ENCODE measurements at regions not wholly inside any gene's neighbourhood (a gene's known extent, or its start where the extent isn't known, plus 50 kb on each side); places are given as distances from the start of the nearest gene placed in this dataset.

DNA sequence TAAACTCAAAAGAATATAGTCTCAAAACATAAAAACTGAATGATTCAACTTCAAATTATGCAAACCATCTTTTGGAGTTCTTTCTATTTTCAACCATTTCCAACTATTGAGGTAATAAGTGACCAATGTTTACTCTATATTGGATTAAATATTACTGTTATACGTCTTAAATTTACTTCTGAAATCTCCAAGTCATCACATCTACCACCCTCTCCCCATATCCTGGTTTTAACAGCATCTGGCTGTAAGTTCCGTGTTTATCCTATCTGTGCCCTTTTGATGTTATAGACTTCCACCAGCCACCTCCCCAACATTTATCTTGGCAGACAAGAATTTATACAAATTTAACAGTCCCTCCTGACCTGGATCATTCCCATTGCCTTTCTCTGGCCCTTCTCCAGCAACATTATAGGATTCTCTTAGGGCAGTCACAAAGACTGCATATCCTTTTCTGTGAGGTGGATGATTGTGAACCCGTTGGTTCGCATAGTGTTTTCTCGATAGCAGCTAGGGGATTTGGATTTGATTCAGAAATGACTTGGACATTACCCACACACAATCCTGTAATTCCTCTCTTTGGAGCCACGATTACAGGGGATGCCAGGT lies 313.4 kb upstream of the FMN2 start:
- Histone ChIP-seq H3K9me3 (ENCODE audit: insufficient read depth, low read depth) (0 out of 2 replicates have a peak, but pooled peaks cover 4% of the 10 kb centered on the region), H3K4me1 (replicated peaks; ENCODE audit: insufficient read depth) (no peaks in the 10 kb centered on the region), H3K9me2 (ENCODE audit: insufficient read depth) (no peaks in the 10 kb centered on the region), H3K4me3 (no peak overlapping the region), H3K27ac (no peak overlapping the region), H3F3A (ENCODE audit: insufficient read depth, low read depth) (no peaks in the 10 kb centered on the region), H3K36me3 (ENCODE audit: low read depth) (no peaks in the 10 kb centered on the region), H3K79me2 (ENCODE audit: low read depth) (no peaks in the 10 kb centered on the region), H2AFZ (no peak overlapping the region), H3K27me3 (ENCODE audit: insufficient read depth, low read depth) (no peaks in the 10 kb centered on the region), H3K4me2 (no peak overlapping the region), H4K20me1 (ENCODE audit: insufficient read depth) (no peaks in the 10 kb centered on the region)
- CTCF ChIA-PET = no interaction called here
- intact Hi-C loops (cut with micrococcal nuclease; ENCODE audit: unreplicated experiment) = no loop called here
- POLR2A ChIA-PET (ENCODE audit: unreplicated experiment) = no interaction called here
- DNase-seq = no peak
- no TSS peak for BruUV-seq (replicated peaks)
- TF ChIP-seq, protein P1, sequence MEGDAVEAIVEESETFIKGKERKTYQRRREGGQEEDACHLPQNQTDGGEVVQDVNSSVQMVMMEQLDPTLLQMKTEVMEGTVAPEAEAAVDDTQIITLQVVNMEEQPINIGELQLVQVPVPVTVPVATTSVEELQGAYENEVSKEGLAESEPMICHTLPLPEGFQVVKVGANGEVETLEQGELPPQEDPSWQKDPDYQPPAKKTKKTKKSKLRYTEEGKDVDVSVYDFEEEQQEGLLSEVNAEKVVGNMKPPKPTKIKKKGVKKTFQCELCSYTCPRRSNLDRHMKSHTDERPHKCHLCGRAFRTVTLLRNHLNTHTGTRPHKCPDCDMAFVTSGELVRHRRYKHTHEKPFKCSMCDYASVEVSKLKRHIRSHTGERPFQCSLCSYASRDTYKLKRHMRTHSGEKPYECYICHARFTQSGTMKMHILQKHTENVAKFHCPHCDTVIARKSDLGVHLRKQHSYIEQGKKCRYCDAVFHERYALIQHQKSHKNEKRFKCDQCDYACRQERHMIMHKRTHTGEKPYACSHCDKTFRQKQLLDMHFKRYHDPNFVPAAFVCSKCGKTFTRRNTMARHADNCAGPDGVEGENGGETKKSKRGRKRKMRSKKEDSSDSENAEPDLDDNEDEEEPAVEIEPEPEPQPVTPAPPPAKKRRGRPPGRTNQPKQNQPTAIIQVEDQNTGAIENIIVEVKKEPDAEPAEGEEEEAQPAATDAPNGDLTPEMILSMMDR (conservative IDR thresholded peaks at IDR 0.05) = no peak
- no peak for TF ChIP-seq EZH2 (IDR thresholded peaks at IDR 0.05; ENCODE audit: low read depth)

DNA sequence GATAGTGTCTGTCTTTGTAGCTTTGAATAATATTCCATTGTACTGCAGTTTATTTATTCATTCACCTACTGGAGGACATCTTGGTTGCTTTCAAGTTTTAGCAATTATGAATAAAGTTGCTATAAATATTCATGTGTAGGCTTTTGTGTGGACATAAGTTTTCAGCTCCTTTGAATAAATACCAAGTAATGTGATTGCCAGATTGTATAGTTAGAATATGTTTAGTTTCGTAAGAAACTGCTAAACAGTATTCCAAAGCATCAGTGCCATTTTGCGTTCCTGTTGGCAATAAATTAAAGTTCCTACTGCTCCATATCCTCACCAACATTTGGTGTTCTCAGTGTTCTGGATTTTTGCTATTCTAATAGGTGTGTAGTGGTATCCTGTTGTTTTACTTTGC lies 311.7 kb upstream of the FMN2 start:
- intact Hi-C loops (cut with micrococcal nuclease; ENCODE audit: unreplicated experiment) = no loop called here
- H3F3A ChIP-seq (ENCODE audit: insufficient read depth, low read depth) = no peaks in the 10 kb centered on the region
- CTCF ChIA-PET = no interaction called here
- no TSS peak for BruUV-seq (replicated peaks)
- no peak for DNase-seq
- no peaks in the 10 kb centered on the region for H3K79me2 ChIP-seq (ENCODE audit: low read depth)
- H3K27me3 ChIP-seq (ENCODE audit: insufficient read depth, low read depth) = no peaks in the 10 kb centered on the region
- TF ChIP-seq EZH2 (IDR thresholded peaks at IDR 0.05; ENCODE audit: low read depth) = no peak
- TF ChIP-seq, protein P1 (conservative IDR thresholded peaks at IDR 0.05) = no peak
- POLR2A ChIA-PET (ENCODE audit: unreplicated experiment) = no interaction called here
- H3K27ac ChIP-seq = no peak overlapping the region
- H3K4me3 ChIP-seq = no peak overlapping the region
- H3K36me3 ChIP-seq (ENCODE audit: low read depth) = no peaks in the 10 kb centered on the region
- H2AFZ ChIP-seq = no peak overlapping the region
- 0 out of 2 replicates have a peak, but pooled peaks cover 4% of the 10 kb centered on the region for H3K9me3 ChIP-seq (ENCODE audit: insufficient read depth, low read depth)
- H3K9me2 ChIP-seq (ENCODE audit: insufficient read depth) = no peaks in the 10 kb centered on the region
- no peaks in the 10 kb centered on the region for H3K4me1 ChIP-seq (replicated peaks; ENCODE audit: insufficient read depth)
- no peak overlapping the region for H3K4me2 ChIP-seq
- H4K20me1 ChIP-seq (ENCODE audit: insufficient read depth) = no peaks in the 10 kb centered on the region

DNA sequence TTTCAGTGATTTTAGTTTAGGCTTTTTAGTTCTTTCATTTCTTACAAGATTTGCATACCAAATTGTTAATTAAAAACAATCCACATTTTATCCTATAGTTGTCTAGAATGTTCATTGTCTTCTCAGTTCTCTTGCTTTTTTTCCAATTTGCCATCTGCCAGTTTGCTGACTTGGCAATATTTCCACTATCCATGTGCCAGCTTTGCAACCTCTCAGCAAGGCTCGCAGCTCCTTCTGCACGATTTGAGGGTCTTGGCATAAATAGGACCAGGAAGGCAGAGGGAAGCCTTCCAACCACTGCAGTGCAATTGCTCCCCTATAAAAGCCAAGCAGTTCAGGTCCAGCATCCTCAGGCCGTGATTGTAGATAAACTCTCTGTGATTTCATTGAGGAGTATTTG lies 306.8 kb upstream of the FMN2 start:
- Histone ChIP-seq H3K4me2 (no peak overlapping the region), H3K36me3 (ENCODE audit: low read depth) (no peaks in the 10 kb centered on the region), H3F3A (ENCODE audit: insufficient read depth, low read depth) (no peaks in the 10 kb centered on the region), H3K4me3 (no peak overlapping the region), H3K27me3 (ENCODE audit: insufficient read depth, low read depth) (no peaks in the 10 kb centered on the region), H3K9me3 (ENCODE audit: insufficient read depth, low read depth) (0 out of 2 replicates have a peak, but pooled peaks cover 4% of the 10 kb centered on the region), H3K79me2 (ENCODE audit: low read depth) (no peaks in the 10 kb centered on the region), H3K27ac (no peak overlapping the region), H3K9me2 (ENCODE audit: insufficient read depth) (no peaks in the 10 kb centered on the region), H2AFZ (no peak overlapping the region), H3K4me1 (replicated peaks; ENCODE audit: insufficient read depth) (no peaks in the 10 kb centered on the region), H4K20me1 (ENCODE audit: insufficient read depth) (no peaks in the 10 kb centered on the region)
- TF ChIP-seq, protein P1 (conservative IDR thresholded peaks at IDR 0.05) = no peak
- no peak for TF ChIP-seq EZH2 (IDR thresholded peaks at IDR 0.05; ENCODE audit: low read depth)
- CTCF ChIA-PET = no interaction called here
- intact Hi-C loops (cut with micrococcal nuclease; ENCODE audit: unreplicated experiment) = no loop called here
- BruUV-seq (replicated peaks) = no TSS peak
- DNase-seq = no peak
- POLR2A ChIA-PET (ENCODE audit: unreplicated experiment) = no interaction called here

All from PC-9 (cell line).